ENCODE measurements at regions not wholly inside any gene's neighbourhood (a gene's known extent, or its start where the extent isn't known, plus 50 kb on each side); places are given as distances from the start of the nearest gene placed in this dataset.

DNA sequence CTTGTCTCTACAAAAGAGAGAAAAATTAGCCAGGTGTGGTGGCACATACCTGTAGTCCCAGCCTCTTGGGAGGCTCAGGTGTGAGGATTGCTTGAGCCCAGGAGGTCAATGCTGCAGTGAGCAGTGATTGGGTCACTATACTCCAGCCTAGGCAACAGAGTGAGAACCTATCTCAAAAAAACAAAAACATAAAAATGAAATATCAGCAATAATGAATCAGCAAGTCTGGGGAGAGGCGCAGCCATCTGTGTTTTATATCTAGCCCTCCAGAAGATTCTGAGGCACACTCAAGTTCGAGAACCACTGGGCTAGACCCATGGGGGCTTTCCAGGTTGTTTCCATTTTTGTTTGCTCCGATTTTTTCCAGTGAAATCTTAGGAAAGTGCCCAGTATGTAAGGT lies 88.1 kb upstream of the BCL6 start:
- no peak for ATAC-seq
- intact Hi-C loops (cut with DNase I), result no loop called here
- TF ChIP-seq, protein P1, sequence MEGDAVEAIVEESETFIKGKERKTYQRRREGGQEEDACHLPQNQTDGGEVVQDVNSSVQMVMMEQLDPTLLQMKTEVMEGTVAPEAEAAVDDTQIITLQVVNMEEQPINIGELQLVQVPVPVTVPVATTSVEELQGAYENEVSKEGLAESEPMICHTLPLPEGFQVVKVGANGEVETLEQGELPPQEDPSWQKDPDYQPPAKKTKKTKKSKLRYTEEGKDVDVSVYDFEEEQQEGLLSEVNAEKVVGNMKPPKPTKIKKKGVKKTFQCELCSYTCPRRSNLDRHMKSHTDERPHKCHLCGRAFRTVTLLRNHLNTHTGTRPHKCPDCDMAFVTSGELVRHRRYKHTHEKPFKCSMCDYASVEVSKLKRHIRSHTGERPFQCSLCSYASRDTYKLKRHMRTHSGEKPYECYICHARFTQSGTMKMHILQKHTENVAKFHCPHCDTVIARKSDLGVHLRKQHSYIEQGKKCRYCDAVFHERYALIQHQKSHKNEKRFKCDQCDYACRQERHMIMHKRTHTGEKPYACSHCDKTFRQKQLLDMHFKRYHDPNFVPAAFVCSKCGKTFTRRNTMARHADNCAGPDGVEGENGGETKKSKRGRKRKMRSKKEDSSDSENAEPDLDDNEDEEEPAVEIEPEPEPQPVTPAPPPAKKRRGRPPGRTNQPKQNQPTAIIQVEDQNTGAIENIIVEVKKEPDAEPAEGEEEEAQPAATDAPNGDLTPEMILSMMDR (IDR thresholded peaks at IDR 0.05), result no peak

DNA sequence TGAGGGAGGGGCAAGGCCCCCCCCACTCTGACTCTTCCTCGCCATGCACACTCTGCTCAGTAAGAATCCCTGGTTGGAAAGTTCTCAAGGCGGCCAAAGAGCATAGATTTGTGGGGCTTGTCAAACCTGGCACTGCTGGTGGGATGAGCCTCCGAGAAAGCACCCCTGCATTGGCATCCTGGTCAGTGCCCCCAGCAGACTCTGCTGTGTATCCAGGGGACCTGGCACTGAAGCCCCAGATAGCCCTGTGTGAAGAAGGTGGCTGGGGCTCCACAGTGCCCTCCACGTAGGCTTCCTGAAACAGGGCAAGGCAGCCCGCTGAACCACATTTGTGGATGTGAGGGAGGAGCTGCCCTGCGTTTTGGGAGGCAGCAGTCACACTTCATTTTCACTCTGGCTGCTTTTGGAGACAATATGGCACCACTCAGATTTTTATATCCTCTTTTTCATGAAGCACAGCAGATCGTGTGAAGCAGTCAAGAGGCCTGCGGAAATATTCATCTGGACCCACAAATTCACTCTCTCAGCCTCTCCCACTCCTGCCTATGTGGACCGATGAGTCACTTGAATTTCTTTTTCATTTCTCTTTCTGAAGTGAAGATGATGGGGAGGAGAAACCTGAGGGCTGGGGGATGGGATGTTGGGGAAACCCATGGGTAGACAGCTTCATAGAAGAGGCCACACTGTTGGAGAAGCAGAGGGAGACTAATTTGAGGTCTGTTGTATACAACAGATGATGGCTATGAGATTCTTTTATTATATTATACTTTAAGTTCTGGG lies 88.7 kb upstream of the BCL6 start:
- H3K4me3 ChIP-seq, result no peak overlapping the region
- H3K36me3 ChIP-seq, result no peaks in the 10 kb centered on the region
- TF ChIP-seq, protein P1 (IDR thresholded peaks at IDR 0.05), result no peak
- DNase-seq (no peak), ATAC-seq (no peak)
- no peaks in the 10 kb centered on the region for H3K9me3 ChIP-seq
- no peaks in the 10 kb centered on the region for H3K27me3 ChIP-seq
- no peak overlapping the region for H3K27ac ChIP-seq
- intact Hi-C loops (cut with DNase I), result no loop called here
- no peaks in the 10 kb centered on the region for H3K4me1 ChIP-seq

More for the DNA sequence above, 88.1 kb upstream of the BCL6 start:
- no peak overlapping the region for H3K4me3 ChIP-seq
- no peaks in the 10 kb centered on the region for H3K9me3 ChIP-seq
- H3K36me3 ChIP-seq, result no peaks in the 10 kb centered on the region
- H3K27me3 ChIP-seq, result no peaks in the 10 kb centered on the region
- no peaks in the 10 kb centered on the region for H3K4me1 ChIP-seq
- DNase-seq, result no peak
- H3K27ac ChIP-seq, result no peak overlapping the region

DNA sequence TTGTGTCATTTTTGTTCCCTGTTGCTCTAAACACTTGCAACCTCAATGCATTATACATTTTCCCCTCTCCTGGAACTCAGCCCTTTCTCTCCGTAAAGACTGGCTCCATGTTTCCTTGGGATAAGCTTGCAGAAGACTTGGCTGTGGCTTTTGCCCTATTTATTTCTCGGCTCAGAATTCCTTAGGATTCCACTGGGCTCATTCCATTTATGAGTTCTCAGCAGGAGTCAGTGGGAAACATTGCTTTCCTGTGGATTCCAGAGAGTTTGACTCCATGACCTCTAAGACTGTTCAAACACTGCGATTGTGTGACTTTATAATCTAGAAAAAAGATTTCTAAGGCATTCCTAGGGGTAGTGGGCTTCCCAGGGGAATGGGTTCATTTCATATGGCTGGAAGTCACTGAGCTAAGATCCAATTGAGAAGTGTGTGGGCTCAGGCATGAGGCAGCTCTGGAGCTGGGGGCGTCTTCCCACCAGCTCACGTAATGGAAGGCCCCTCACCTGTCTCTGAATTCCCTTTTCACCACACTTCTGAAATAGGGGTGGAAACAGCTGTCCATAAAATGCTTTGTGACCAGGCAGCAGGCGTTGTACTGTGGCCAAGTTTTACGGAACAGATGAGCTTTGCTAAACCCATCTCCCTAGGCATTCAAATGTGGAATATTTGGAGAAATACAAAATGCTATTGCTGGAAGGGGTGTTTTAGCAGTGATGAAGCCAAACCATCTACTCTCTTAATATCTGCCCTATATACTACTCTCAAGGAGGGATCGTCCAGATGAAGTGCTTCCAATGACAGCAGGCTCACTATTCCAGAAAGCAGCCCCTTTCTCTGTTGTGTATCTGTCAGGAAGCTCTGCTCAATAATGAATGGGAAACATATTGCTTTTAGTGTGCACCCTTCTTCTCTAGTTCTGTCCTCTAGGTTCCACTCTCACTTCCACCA lies 91.8 kb upstream of the BCL6 start:
- Histone ChIP-seq H3K27me3 (no peaks in the 10 kb centered on the region), H3K4me1 (no peaks in the 10 kb centered on the region), H3K27ac (no peak overlapping the region), H3K9me3 (no peaks in the 10 kb centered on the region), H3K4me3 (no peak overlapping the region), H3K36me3 (no peaks in the 10 kb centered on the region)
- ATAC-seq (no peak), DNase-seq (no peak)
- TF ChIP-seq, protein P1 (IDR thresholded peaks at IDR 0.05), result no peak
- intact Hi-C loops (cut with DNase I), result no loop called here

GRCh38 chr3:187838016-187838540 lies 92.8 kb upstream of the BCL6 start:
- TF ChIP-seq, protein P1 (IDR thresholded peaks at IDR 0.05), result no peak
- H3K27ac ChIP-seq, result no peak overlapping the region
- DNase-seq (no peak), ATAC-seq (no peak)
- no peaks in the 10 kb centered on the region for H3K36me3 ChIP-seq
- no peaks in the 10 kb centered on the region for H3K4me1 ChIP-seq
- H3K9me3 ChIP-seq, result no peaks in the 10 kb centered on the region
- H3K27me3 ChIP-seq, result no peaks in the 10 kb centered on the region
- H3K4me3 ChIP-seq, result no peak overlapping the region
- intact Hi-C loops (cut with DNase I), result no loop called here

DNA sequence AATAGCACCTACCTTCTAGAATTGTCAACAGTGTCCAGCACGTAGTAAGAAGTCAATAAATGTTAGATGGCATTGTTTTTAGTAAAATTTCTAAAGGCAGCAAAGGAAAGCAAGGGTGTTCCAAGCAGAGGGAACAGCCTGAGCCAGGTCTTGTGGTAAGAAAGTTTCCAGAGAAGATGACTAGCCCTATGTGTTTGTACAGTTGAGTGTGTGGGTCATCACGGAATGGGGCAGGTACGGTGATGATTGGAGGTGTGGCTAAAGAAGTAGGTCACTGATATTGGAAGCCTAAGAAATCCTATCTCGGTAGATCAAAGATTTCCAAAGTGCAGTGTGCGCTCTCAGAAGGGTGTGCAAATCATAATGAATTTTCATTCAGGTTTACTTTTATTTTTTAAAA lies 94.2 kb upstream of the BCL6 start:
- intact Hi-C loops (cut with DNase I), result no loop called here
- H3K4me3 ChIP-seq, result no peak overlapping the region
- H3K27me3 ChIP-seq, result peaks cover 3% of the 10 kb centered on the region
- no peaks in the 10 kb centered on the region for H3K9me3 ChIP-seq
- H3K36me3 ChIP-seq, result no peaks in the 10 kb centered on the region
- no peak overlapping the region for H3K27ac ChIP-seq
- DNase-seq (no peak), ATAC-seq (no peak)
- TF ChIP-seq, protein P1 (IDR thresholded peaks at IDR 0.05), result no peak
- H3K4me1 ChIP-seq, result no peaks in the 10 kb centered on the region

Data from upper lobe of right lung (tissue), 1 donor.